NOMO-1 treated with DMSO at 0.1 percent for 48 hours (cell line): ENCODE measurements at regions not wholly inside any gene's neighbourhood (a gene's known extent, or its start where the extent isn't known, plus 50 kb on each side); places are given as distances from the start of the nearest gene placed in this dataset.
"Not testable (repeated sequence)": the region's sequence is repeated elsewhere in the genome, so short reads cannot be mapped to it uniquely, and the experiment has no call there.

Experiments used
- DNase-seq: peaks from one replicate; lab custom pipeline; 2025; ENCODE audit not compliant: unreplicated experiment; lab: John Stamatoyannopoulos, UW

DNA sequence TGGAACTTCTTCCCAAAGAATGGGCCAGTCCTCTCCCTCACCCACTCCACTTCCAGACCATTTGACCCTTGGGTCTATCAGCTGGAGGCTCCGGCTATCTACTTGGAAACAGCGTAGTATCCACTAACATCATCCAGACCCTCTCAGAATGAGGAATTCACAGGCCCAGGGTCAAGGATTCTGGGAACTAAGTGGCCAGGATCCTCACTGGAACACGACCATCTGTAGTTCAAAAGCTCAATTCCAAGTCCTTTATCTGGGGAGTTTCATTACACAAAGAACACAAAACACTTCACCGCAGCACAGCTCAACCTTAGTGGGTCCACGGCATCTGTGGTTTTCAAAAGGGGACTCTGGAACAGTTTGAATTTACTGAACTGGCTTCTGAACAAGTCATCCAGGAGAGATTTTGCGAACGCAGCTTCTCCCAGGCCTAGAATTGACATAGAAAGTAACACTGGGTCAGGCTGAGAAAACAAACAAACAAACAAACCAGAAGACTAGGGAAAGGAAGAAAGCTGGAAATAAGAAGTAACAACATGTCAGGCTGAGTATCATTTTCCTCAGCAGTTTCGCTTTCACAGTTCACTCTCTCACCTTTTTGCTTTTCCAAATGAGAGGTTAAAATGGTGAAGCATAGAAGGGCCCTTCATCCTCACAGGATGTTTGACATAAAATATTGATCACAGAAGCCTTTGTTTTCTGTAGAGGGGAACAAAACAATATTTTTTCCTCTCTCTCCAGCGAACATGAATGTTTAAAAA, 57.6 kb upstream of the USP6NL start:
- DNase-seq: no peak

DNA sequence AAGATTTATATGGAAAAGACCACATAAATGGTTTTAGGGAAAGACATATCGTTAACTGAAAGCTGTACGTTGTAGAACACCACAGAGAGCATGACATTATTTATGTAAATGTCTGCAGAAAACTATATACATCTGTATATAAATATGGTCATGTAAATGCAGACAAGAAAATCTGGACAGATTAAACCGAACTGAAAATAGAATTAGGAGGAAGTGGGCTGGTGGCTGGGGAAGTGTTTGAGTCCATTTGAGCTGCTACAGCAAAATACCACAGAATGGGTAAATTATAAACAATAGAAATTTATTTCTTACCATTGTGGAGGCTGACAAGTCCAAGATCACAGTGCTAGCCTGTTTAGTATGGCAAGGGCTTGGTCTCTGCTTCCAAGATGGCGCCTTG, 56.3 kb upstream of the USP6NL start:
- DNase-seq: peak; percentile 53

DNA sequence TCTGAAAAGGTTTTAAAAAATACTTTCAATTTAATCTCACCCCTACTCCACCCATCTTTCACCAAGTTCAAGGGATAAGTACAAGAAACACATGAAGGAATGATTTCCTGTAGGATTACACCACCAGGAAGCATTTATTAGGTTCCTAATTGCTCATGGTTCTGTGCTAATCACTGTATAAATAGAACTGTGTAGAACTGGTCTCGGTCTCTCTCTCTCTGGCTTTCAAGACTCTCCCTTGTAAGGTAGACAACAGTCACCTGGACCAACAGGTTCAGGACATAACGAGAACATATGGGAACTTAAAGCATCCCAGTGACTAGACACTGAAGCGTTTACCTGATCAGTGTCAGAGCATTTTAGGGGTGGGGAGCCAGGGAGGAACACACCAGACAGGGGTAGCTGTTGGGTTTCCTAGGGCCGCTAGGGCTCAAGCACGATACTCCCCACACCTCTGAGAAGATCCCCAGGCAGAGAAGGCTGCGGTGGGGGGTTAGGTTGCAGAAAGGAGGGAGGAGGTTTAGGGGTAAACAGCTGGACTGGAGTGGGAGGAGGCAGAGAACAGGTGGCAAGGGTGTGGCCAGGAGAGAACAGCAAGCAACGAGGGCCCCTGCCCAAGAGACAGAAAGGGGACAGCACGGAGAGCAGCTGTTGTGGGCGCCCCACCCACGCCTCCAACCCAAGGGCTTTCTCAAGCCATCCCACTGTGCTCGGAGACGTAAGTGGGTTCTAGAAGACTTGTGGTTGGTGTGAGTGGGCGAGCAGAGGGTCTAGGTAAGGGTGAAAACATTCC, 52.5 kb upstream of the USP6NL start:
- no peak for DNase-seq

DNA sequence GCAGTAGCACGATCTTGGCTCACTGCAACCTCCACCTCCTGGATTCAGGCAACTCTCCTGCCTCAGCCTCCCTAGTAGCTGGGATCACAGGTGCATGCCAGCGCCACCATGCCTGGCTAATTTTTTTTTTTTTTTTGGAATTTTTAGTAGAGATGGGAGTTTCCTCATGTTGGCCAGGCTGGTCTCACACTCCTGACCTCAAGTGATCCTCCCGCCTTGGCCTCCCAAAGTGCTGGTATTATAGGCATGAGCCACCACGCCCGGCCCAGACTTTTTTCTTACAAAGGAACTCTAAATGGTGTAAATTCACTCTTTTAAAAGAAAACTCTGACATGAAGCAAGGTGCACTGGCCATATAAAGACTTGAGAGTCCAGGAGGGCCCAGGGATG, 51.7 kb upstream of the USP6NL start:
- not testable (repeated sequence) for DNase-seq

DNA sequence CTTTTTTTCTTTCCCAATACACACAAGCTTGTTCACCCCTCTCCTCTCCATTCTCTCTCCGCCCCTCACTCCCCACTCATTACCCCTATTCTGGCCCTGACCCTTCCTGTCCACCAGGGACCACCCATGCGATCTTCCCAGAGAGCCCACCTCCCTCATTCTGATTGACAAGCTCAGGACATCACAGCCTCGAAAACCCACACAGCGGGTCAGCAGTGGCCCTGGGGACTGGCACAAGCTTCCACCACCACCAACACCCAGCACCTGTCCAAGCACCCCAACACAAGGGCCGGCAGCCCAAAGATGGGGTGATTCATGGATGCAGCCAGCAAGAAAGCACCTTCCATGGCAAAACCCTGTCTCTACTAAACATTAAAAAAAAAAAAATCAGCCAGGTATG, 50.0 kb upstream of the USP6NL start:
- DNase-seq: no peak
